ENCODE measurements at regions not wholly inside any gene's neighbourhood (a gene's known extent, or its start where the extent isn't known, plus 50 kb on each side); places are given as distances from the start of the nearest gene placed in this dataset.

DNA sequence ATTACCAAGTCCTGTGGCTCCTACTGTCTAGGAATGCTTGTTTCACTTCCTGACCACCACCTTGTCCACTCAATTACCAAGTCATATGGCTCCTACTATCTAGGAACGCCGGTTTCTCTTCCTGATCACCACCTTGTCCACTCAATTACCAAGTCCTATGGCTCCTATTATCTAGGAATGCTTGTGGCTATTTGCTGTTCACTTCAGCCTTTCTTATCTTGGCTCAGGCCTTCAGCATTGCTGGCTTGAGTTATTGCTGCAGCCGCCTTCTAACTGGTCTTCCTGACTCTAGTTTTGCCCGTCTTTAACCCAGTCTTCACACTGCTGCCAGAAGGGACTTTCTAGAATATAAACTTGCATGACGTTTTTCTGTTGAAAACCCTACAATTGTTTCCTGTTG lies 82.5 kb upstream of the GAREM1 start:
- no peak overlapping the region for H3K4me2 ChIP-seq (ENCODE audit: low read depth, low read length)
- FAIRE-seq (no peak), DNase-seq (ENCODE audit: low spot score) (no peak), ATAC-seq (no peak)
- H3K4me3 ChIP-seq (replicated peaks in 1 of 3; ENCODE audit: insufficient read depth in 1 of 3, low read depth in 2 of 3, low read length in 3 of 3), result no peak overlapping the region
- no peaks in the 10 kb centered on the region for H3K79me2 ChIP-seq (ENCODE audit: insufficient read depth, low read length)
- no peak overlapping the region for H3K9ac ChIP-seq (ENCODE audit: insufficient read depth, low read depth, low read length)
- ChIA-PET POLR2A (no interaction called here), CTCF (ENCODE audit: low intra/inter-chr PET ratio, low total read pairs) (interaction anchor here (6.0 to 6.1 kb wide), 2 partner anchors 281 to 395 kb away, joined by 76 to 84 read pairs; no protein-coding TSS in a partner anchor)
- no peaks in the 10 kb centered on the region for H3K36me3 ChIP-seq (replicated peaks in 1 of 2; ENCODE audit: control insufficient read depth in 1 of 2, insufficient read depth in 2 of 2, low read length in 2 of 2)
- WGBS (ENCODE audit: low lambda C conversion rate), result 49% methylated on average over 5 of the region's 5 CpGs
- H3K9me3 ChIP-seq (ENCODE audit: low read length), result no peaks in the 10 kb centered on the region
- H3K27ac ChIP-seq (ENCODE audit: extremely low read length, insufficient read depth, low read length), result no peak overlapping the region
- in situ Hi-C loops (cut with HindIII; ENCODE audit: extremely low pct_ligation_motif_present, low pct_unique_long_range_greater_than_20kb), result loop anchor here (5.0 kb wide), 2 partner anchors 281 to 391 kb away; no protein-coding TSS in a partner anchor
- BruUV-seq (replicated peaks), result no TSS peak
- no peaks in the 10 kb centered on the region; a peak in 2 of 5 replicates for H3K27me3 ChIP-seq (ENCODE audit: control insufficient read depth in 1 of 2, insufficient read depth in 2 of 2, low read length in 2 of 2)
- intact Hi-C loops (cut with micrococcal nuclease; ENCODE audit: unreplicated experiment), result no loop called here
- no peaks in the 10 kb centered on the region for H3K4me1 ChIP-seq (ENCODE audit: insufficient read depth, low read length)
- H2AFZ ChIP-seq (ENCODE audit: low read length), result no peak overlapping the region
- TF ChIP-seq HDAC2 (CRISPR knock-in tag; IDR thresholded peaks at IDR 0.05), result no peak
- TF ChIP-seq, protein P1, sequence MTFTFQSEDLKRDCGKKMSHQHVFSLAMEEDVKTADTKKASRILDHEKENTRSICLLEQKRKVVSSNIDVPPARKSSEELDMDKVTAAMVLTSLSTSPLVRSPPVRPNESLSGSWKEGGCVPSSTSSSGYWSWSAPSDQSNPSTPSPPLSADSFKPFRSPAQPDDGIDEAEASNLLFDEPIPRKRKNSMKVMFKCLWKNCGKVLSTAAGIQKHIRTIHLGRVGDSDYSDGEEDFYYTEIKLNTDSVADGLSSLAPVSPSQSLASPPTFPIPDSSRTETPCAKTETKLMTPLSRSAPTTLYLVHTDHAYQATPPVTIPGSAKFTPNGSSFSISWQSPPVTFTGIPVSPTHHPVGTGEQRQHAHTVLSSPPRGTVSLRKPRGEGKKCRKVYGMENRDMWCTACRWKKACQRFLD (CRISPR knock-in tag; IDR thresholded peaks at IDR 0.05; ENCODE audit: borderline replicate concordance), result no peak
- no peak for TF ChIP-seq ARNT2 (CRISPR knock-in tag; IDR thresholded peaks at IDR 0.05; ENCODE audit: low read depth)
- no peak for TF ChIP-seq ZNF672 (CRISPR knock-in tag; IDR thresholded peaks at IDR 0.05)
- no peak for TF ChIP-seq HNRNPK (IDR thresholded peaks at IDR 0.05; ENCODE audit: low read depth, low read length, poor library complexity, severe bottlenecking)
- TF ChIP-seq HNRNPUL1 (IDR thresholded peaks at IDR 0.05; ENCODE audit: low read depth, low read length), result no peak
- TF ChIP-seq, protein P2, sequence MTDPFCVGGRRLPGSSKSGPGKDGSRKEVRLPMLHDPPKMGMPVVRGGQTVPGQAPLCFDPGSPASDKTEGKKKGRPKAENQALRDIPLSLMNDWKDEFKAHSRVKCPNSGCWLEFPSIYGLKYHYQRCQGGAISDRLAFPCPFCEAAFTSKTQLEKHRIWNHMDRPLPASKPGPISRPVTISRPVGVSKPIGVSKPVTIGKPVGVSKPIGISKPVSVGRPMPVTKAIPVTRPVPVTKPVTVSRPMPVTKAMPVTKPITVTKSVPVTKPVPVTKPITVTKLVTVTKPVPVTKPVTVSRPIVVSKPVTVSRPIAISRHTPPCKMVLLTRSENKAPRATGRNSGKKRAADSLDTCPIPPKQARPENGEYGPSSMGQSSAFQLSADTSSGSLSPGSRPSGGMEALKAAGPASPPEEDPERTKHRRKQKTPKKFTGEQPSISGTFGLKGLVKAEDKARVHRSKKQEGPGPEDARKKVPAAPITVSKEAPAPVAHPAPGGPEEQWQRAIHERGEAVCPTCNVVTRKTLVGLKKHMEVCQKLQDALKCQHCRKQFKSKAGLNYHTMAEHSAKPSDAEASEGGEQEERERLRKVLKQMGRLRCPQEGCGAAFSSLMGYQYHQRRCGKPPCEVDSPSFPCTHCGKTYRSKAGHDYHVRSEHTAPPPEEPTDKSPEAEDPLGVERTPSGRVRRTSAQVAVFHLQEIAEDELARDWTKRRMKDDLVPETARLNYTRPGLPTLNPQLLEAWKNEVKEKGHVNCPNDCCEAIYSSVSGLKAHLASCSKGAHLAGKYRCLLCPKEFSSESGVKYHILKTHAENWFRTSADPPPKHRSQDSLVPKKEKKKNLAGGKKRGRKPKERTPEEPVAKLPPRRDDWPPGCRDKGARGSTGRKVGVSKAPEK (CRISPR knock-in tag; IDR thresholded peaks at IDR 0.05; ENCODE audit: borderline replicate concordance), result no peak
- TF ChIP-seq, protein P3, sequence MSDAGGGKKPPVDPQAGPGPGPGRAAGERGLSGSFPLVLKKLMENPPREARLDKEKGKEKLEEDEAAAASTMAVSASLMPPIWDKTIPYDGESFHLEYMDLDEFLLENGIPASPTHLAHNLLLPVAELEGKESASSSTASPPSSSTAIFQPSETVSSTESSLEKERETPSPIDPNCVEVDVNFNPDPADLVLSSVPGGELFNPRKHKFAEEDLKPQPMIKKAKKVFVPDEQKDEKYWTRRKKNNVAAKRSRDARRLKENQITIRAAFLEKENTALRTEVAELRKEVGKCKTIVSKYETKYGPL (CRISPR knock-in tag; IDR thresholded peaks at IDR 0.05), result no peak
- no peak for TF ChIP-seq ZNF431 (CRISPR knock-in tag; IDR thresholded peaks at IDR 0.05; ENCODE audit: borderline replicate concordance, low read depth)
- TF ChIP-seq TBP (CRISPR knock-in tag; IDR thresholded peaks at IDR 0.05), result no peak
- no peak for TF ChIP-seq HMG20A (CRISPR knock-in tag; IDR thresholded peaks at IDR 0.05; ENCODE audit: borderline replicate concordance)
- TF ChIP-seq ZNF558 (CRISPR knock-in tag; IDR thresholded peaks at IDR 0.05; ENCODE audit: borderline replicate concordance), result no peak
- no peak for TF ChIP-seq ZC3H4 (CRISPR knock-in tag; IDR thresholded peaks at IDR 0.05; ENCODE audit: borderline replicate concordance)
- H4K20me1 ChIP-seq (ENCODE audit: insufficient read depth, low read length), result no peaks in the 10 kb centered on the region
